NCI-H526 treated with DMSO at 0.1 percent for 48 hours (cell line): ENCODE measurements at regions not wholly inside any gene's neighbourhood (a gene's known extent, or its start where the extent isn't known, plus 50 kb on each side); places are given as distances from the start of the nearest gene placed in this dataset.
A peak's percentile ranks its signal among the peaks of the same experiment; 100 is the strongest.

Experiments used
- DNase-seq: peaks from one replicate; lab custom pipeline; 2025; lab: John Stamatoyannopoulos, UW

GRCh38 chr4:136540747-136541146 is 991.5 kb downstream of the PCDH18 start:
- peak; percentile 13 for DNase-seq

- DNase-seq = no peak
These were observed 1004.2 kb downstream of the PCDH18 start for GRCh38 chr4:136528131-136528530.

- no peak for DNase-seq
These were observed 1005.8 kb downstream of the PCDH18 start for GRCh38 chr4:136526517-136526916.

GRCh38 chr4:136524039-136524438 is 1008.3 kb downstream of the PCDH18 start:
- no peak for DNase-seq

GRCh38 chr4:136516371-136516770 is 1015.9 kb downstream of the PCDH18 start:
- no peak for DNase-seq

GRCh38 chr4:136505020-136505419 is 1027.3 kb downstream of the PCDH18 start:
- DNase-seq = no peak

- no peak for DNase-seq
These were observed 1036.4 kb downstream of the PCDH18 start for GRCh38 chr4:136495851-136496250.

- no peak for DNase-seq
These were observed 1037.2 kb downstream of the PCDH18 start for GRCh38 chr4:136495076-136495475.

- no peak for DNase-seq
These were observed 1043.2 kb downstream of the PCDH18 start for GRCh38 chr4:136489101-136489500.

GRCh38 chr4:136484996-136485395 is 1047.3 kb downstream of the PCDH18 start:
- DNase-seq = no peak

GRCh38 chr4:136476753-136477152 is 1055.5 kb downstream of the PCDH18 start:
- no peak for DNase-seq

- DNase-seq = no peak
These were observed 1061.2 kb downstream of the PCDH18 start for GRCh38 chr4:136471051-136471450.

- no peak for DNase-seq
These were observed 1066.6 kb downstream of the PCDH18 start for GRCh38 chr4:136465691-136466090.

- no peak for DNase-seq
These were observed 1068.4 kb downstream of the PCDH18 start for GRCh38 chr4:136463941-136464340.

GRCh38 chr4:136461533-136461932 is 1070.8 kb downstream of the PCDH18 start:
- no peak for DNase-seq

- DNase-seq = no peak
These were observed 1074.0 kb downstream of the PCDH18 start for GRCh38 chr4:136458326-136458725.

- no peak for DNase-seq
These were observed 1074.7 kb downstream of the PCDH18 start for GRCh38 chr4:136457577-136457976.

- DNase-seq = no peak
These were observed 1075.3 kb downstream of the PCDH18 start for GRCh38 chr4:136457004-136457403.

GRCh38 chr4:136443006-136443405 is 1089.3 kb downstream of the PCDH18 start:
- no peak for DNase-seq

GRCh38 chr4:136442447-136442846 is 1089.8 kb downstream of the PCDH18 start:
- DNase-seq = no peak

GRCh38 chr4:136441629-136442282 is 1090.5 kb downstream of the PCDH18 start:
- no peak for DNase-seq

GRCh38 chr4:136438645-136439044 is 1093.6 kb downstream of the PCDH18 start:
- no peak for DNase-seq

- DNase-seq = no peak
These were observed 1108.2 kb downstream of the PCDH18 start for GRCh38 chr4:136424052-136424451.

- DNase-seq = no peak
These were observed 1117.3 kb downstream of the PCDH18 start for GRCh38 chr4:136414981-136415380.
